H9 (cell line): ENCODE measurements at regions not wholly inside any gene's neighbourhood (a gene's known extent, or its start where the extent isn't known, plus 50 kb on each side); places are given as distances from the start of the nearest gene placed in this dataset.

Experiments used
- DNase-seq: peaks from one replicate; pipeline ENCODE4 v3.0.0-alpha.2; 2017
- H2AFZ ChIP-seq: one replicate; pipeline ENCODE4 v1.6.1; 2013; ENCODE audit warnings: mild to moderate bottlenecking, low read length, control low read depth, moderate library complexity
- H2AK5ac ChIP-seq: 2 replicates; pipeline ENCODE4 v1.6.1; 2013; ENCODE audit warnings: low read length, control low read depth, mixed read lengths; ENCODE audit not compliant: insufficient read length
- H2BK120ac ChIP-seq: one replicate; pipeline ENCODE4 v1.6.1; 2013; ENCODE audit warnings: low read depth, mild to moderate bottlenecking, low read length, control low read depth, inconsistent platforms; ENCODE audit not compliant: poor library complexity, severe bottlenecking
- H2BK12ac ChIP-seq: 2 replicates; pipeline ENCODE4 v1.6.1; 2013; ENCODE audit warnings: low read length, control low read depth, mixed read lengths, low read depth; ENCODE audit not compliant: insufficient read length
- H2BK15ac ChIP-seq: 2 replicates; pipeline ENCODE4 v1.6.1; 2013; ENCODE audit warnings: low read depth, low read length, control low read depth
- H2BK20ac ChIP-seq: one replicate; pipeline ENCODE4 v1.6.1; 2013; ENCODE audit warnings: low read depth, mild to moderate bottlenecking, low read length, control low read depth, inconsistent platforms; ENCODE audit not compliant: poor library complexity, severe bottlenecking
- H2BK5ac ChIP-seq: 2 replicates; pipeline ENCODE4 v1.6.1; 2013; ENCODE audit warnings: low read length, control low read depth, mixed read lengths; ENCODE audit not compliant: insufficient read length
- H3K14ac ChIP-seq: 2 replicates; pipeline ENCODE4 v1.6.1; 2013; ENCODE audit warnings: low read length, control low read depth; ENCODE audit not compliant: insufficient read depth
- H3K18ac ChIP-seq: 2 replicates; pipeline ENCODE4 v1.6.1; 2013; ENCODE audit warnings: low read depth, mild to moderate bottlenecking, mixed read lengths, low read length, control low read depth; ENCODE audit not compliant: insufficient read length
- H3K23ac ChIP-seq: 2 replicates; pipeline ENCODE4 v1.6.1; 2013; ENCODE audit warnings: low read length, control low read depth, mixed read lengths, low read depth; ENCODE audit not compliant: insufficient read length
- H3K23me2 ChIP-seq: 2 replicates; pipeline ENCODE4 v1.6.1; 2013; ENCODE audit warnings: low read depth, mild to moderate bottlenecking, mixed read lengths, low read length, control low read depth; ENCODE audit not compliant: insufficient read length, poor library complexity, severe bottlenecking
- H3K27ac ChIP-seq: 2 replicates; pipeline ENCODE4 v1.5.1; 2013; ENCODE audit warnings: low read length, control low read depth, mixed read lengths, low read depth; ENCODE audit not compliant: insufficient read length
- H3K27me3 ChIP-seq: 2 replicates; pipeline ENCODE4 v1.6.1; 2013; ENCODE audit warnings: low read length, control low read depth, inconsistent platforms; ENCODE audit not compliant: insufficient read depth
- H3K4ac ChIP-seq: 2 replicates; pipeline ENCODE4 v1.6.1; 2013; ENCODE audit warnings: low read depth, mild to moderate bottlenecking, control low read depth, inconsistent platforms, low read length, moderate library complexity
- H3K4me1 ChIP-seq: 2 replicates; pipeline ENCODE4 v1.6.1; 2013; ENCODE audit warnings: low read length, control low read depth, inconsistent platforms; ENCODE audit not compliant: insufficient read depth
- H3K4me2 ChIP-seq: 2 replicates; pipeline ENCODE4 v1.6.1; 2013; ENCODE audit warnings: low read length, control low read depth, mixed read lengths; ENCODE audit not compliant: insufficient read length, insufficient read depth
- H3K56ac ChIP-seq: 2 replicates; pipeline ENCODE4 v1.6.1; 2013; ENCODE audit warnings: low read depth, mild to moderate bottlenecking, mixed read lengths, low read length, control low read depth; ENCODE audit not compliant: insufficient read length
- H3K79me1 ChIP-seq: 2 replicates; pipeline ENCODE4 v1.6.1; 2013; ENCODE audit warnings: low read depth, mild to moderate bottlenecking, moderate library complexity, low read length, control low read depth, inconsistent platforms; ENCODE audit not compliant: insufficient read depth, poor library complexity, severe bottlenecking
- H3K79me2 ChIP-seq: 2 replicates; pipeline ENCODE4 v1.6.1; 2013; ENCODE audit warnings: low read length, control low read depth, inconsistent platforms; ENCODE audit not compliant: insufficient read depth
- H3K9ac ChIP-seq: 2 replicates; pipeline ENCODE4 v1.6.1; 2013; ENCODE audit warnings: low read length, control low read depth, mixed read lengths; ENCODE audit not compliant: insufficient read length; ENCODE audit errors: extremely low read depth
- H3K9me3 ChIP-seq: one replicate; pipeline ENCODE4 v1.6.1; 2013; ENCODE audit warnings: low read depth, low read length, inconsistent platforms; ENCODE audit not compliant: control insufficient read depth
- H3T11ph ChIP-seq: one replicate; pipeline ENCODE4 v1.6.1; 2013; ENCODE audit warnings: mild to moderate bottlenecking, low read length, control low read depth, inconsistent platforms
- H4K20me1 ChIP-seq: one replicate; pipeline ENCODE4 v1.6.1; 2013; ENCODE audit not compliant: control insufficient read depth, insufficient read length, insufficient read depth
- H4K5ac ChIP-seq: 2 replicates; pipeline ENCODE4 v1.6.1; 2013; ENCODE audit warnings: low read depth, mild to moderate bottlenecking, mixed read lengths, low read length, control low read depth; ENCODE audit not compliant: insufficient read length
- H4K8ac ChIP-seq: replicated peaks from 2 replicates; pipeline ENCODE4 v1.6.1; 2013; ENCODE audit warnings: low read length, control low read depth, mixed read lengths, low read depth; ENCODE audit not compliant: insufficient read length
- H4K91ac ChIP-seq: 2 replicates; pipeline ENCODE4 v1.6.1; 2013; ENCODE audit warnings: low read depth, mild to moderate bottlenecking, moderate library complexity, mixed read lengths, low read length, control low read depth; ENCODE audit not compliant: insufficient read length
- H3K27ac Mint-ChIP-seq, 3 experiments: 2 replicates in 2 of 3; 3 replicates in 1 of 3; pipeline ENCODE4 v1.8.0; 2020 to 2021; ENCODE audit warnings: mixed read lengths in 3 of 3, mild to moderate bottlenecking in 1 of 3, moderate library complexity in 1 of 3
- H3K27me3 Mint-ChIP-seq: 2 replicates; pipeline ENCODE4 v1.8.0; 2021; ENCODE audit warnings: low read depth, mild to moderate bottlenecking, moderate library complexity, mixed read lengths
- H3K36me3 Mint-ChIP-seq, 3 experiments: 2 replicates in 2 of 3; 3 replicates in 1 of 3; pipeline ENCODE4 v1.8.0; 2020 to 2021; ENCODE audit warnings: low read depth in 3 of 3, mixed read lengths in 3 of 3; ENCODE audit not compliant: insufficient read depth in 1 of 3
- H3K4me1 Mint-ChIP-seq, 2 experiments: 2 replicates each; pipeline ENCODE4 v1.8.0; 2020; ENCODE audit warnings: mixed read lengths in 2 of 2
- H3K4me3 Mint-ChIP-seq, 2 experiments: 2 replicates in 1 of 2; 3 replicates in 1 of 2; pipeline ENCODE4 v1.8.0; 2020 to 2021; ENCODE audit warnings: mild to moderate bottlenecking in 2 of 2, mixed read lengths in 2 of 2, moderate library complexity in 1 of 2
- H3K9me3 Mint-ChIP-seq, 2 experiments: 2 replicates in 1 of 2; 3 replicates in 1 of 2; pipeline ENCODE4 v1.8.0; 2020; ENCODE audit warnings: mild to moderate bottlenecking in 2 of 2, mixed read lengths in 2 of 2, moderate library complexity in 1 of 2
- CTCF ChIP-seq: fragments of 200-600 bp; sonication (generic); conservative IDR thresholded peaks from 3 replicates; pipeline ENCODE4 v1.8.0; 2021; ENCODE audit warnings: antibody characterized with exemption, mild to moderate bottlenecking
- WGBS: extraction: QIAGEN DNeasy Blood & Tissue Kit; methylation state at CpG from one replicate; pipeline ENCODE4 v1.1.7; 2013; ENCODE audit warnings: missing lambda C conversion rate, low lambda C conversion rate, mixed read lengths; ENCODE audit not compliant: insufficient read length; ENCODE audit errors: extremely low coverage; 5-methylcytosine and 5-hydroxymethylcytosine counted together

GRCh38 chr16:10335681-10336080 lies 50.2 kb upstream of the ATF7IP2 start:
- H2BK12ac ChIP-seq: no peak overlapping the region
- no peaks in the 10 kb centered on the region for H3K23me2 ChIP-seq
- H3T11ph ChIP-seq: no peak overlapping the region
- H2BK20ac ChIP-seq: no peak overlapping the region
- no peak; the same call in 2 of the 3 replicates for TF ChIP-seq CTCF
- H2BK120ac ChIP-seq: no peak overlapping the region
- no peak overlapping the region for H3K4ac ChIP-seq
- Mint-ChIP-seq H3K4me1 (peaks cover 0 to 5% of the 10 kb centered on the region in 2 experiments; a peak in 2 of 4 replicates), H3K4me3 (no peak overlapping the region), H3K9me3 (peaks cover 18 to 20% of the 10 kb centered on the region in 2 experiments), H3K27me3 (peaks cover 2% of the 10 kb centered on the region), H3K27ac (no peak overlapping the region), H3K36me3 (peaks cover 11 to 15% (median 12%) of the 10 kb centered on the region in 3 experiments; a peak in 6 of 7 replicates)
- no peaks in the 10 kb centered on the region for H3K27me3 ChIP-seq
- H2AK5ac ChIP-seq: no peak overlapping the region
- H3K4me1 ChIP-seq: no peaks in the 10 kb centered on the region
- H4K8ac ChIP-seq: no peak overlapping the region
- no peaks in the 10 kb centered on the region for H3K79me2 ChIP-seq
- no peak overlapping the region for H3K23ac ChIP-seq
- no peaks in the 10 kb centered on the region for H4K20me1 ChIP-seq
- H3K4me2 ChIP-seq: no peak overlapping the region
- H3K27ac ChIP-seq: no peak overlapping the region
- H3K18ac ChIP-seq: no peak overlapping the region
- no peak overlapping the region for H3K14ac ChIP-seq
- no peak overlapping the region for H4K91ac ChIP-seq
- no peak for DNase-seq
- H2BK15ac ChIP-seq: no peak overlapping the region
- H3K9me3 ChIP-seq: no peaks in the 10 kb centered on the region
- no peak overlapping the region for H3K56ac ChIP-seq
- no CpG with 5 or more reads among the region's 12 CpGs for WGBS
- H2AFZ ChIP-seq: no peak overlapping the region
- no peak overlapping the region for H2BK5ac ChIP-seq
- no peak overlapping the region for H3K9ac ChIP-seq
- H4K5ac ChIP-seq: no peak overlapping the region
- H3K79me1 ChIP-seq: no peaks in the 10 kb centered on the region
